Hematopoietic multipotent progenitor cell treated with erythropoietin and hydrocortisone succinate and interleukin-3 and kit ligand, for 8 days (in vitro differentiated cells): ENCODE measurements at regions not wholly inside any gene's neighbourhood (a gene's known extent, or its start where the extent isn't known, plus 50 kb on each side); places are given as distances from the start of the nearest gene placed in this dataset.
"Not testable (repeated sequence)": the region's sequence is repeated elsewhere in the genome, so short reads cannot be mapped to it uniquely, and the experiment has no call there.

Experiments
- DNase-seq: peaks from one replicate; pipeline ENCODE4 v3.0.0-alpha.2; 2015

GRCh38 chr4:148730082-148730640 lies 287.9 kb upstream of the NR3C2 start:
- DNase-seq = no peak

DNA sequence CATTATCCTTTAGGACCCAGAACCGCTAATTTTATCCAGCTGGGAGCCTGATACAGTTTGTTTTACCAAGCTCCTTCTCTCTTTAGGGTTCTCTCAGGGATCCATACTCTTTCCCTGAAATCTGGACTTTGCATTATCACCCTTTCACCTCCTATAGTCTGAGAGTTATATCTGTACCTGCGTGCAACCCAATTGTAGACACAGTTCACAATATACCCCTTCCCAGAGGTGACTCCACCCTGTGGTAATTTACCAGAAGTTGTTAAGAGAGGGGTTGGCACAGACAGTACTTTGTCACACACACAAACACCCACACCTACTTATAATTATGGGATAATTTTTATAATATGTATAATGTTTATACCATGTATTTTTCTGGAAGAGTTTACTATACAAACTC lies 275.8 kb upstream of the NR3C2 start:
- no peak for DNase-seq

DNA sequence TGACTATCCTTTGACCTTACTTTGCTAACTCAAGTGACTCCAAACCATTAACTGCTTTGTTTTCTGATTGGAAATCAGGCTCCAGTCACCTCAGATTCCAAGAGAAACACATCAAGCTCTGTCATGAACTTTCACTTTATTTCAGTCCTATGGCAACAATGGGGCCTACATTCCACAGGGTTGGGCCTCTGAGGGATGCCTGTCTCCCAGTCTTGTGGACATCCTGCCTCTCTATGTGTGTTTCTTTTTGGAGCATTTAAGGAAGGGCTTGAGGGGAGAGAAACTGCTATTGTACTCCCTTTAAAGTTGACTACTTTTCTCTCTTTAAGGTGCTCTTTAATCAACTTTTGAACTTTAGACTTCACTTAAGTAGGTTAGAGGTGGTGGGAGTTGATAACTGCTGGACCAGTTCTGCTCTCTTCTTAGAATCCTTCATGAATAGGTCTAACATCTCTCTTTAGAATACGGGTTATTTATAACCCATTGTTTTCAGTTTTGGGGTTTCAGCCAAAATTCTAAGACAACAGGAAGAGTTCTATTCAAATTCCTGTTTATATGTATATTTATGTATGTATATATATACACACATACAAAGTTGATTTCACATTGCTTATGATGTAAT lies 274.3 kb upstream of the NR3C2 start:
- no peak for DNase-seq

GRCh38 chr4:148704291-148704690 lies 262.1 kb upstream of the NR3C2 start:
- no peak for DNase-seq

GRCh38 chr4:148694702-148695101 lies 252.5 kb upstream of the NR3C2 start:
- DNase-seq = no peak

GRCh38 chr4:148693913-148694649 lies 251.9 kb upstream of the NR3C2 start:
- DNase-seq = no peak

DNA sequence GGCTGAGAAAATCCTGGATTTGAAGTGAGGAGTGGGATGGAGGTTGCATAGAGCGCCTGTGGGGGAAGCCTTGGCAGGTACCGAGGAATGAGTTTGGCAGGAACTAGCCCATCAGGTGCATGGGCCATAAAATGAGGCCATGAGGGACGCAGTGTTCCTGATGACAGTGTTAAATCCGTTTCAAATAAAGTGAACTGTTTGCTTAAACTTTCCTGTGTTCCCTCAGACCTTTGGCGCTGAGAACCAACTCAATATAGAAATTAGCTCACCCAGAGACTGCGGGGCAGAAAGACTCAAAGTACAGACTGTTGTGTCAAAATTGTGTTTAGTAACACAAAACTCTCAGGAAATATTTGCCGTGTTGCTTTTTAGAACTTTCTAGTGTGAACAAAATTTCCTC lies 250.0 kb upstream of the NR3C2 start:
- DNase-seq = no peak

GRCh38 chr4:148686449-148686848 lies 244.2 kb upstream of the NR3C2 start:
- no peak for DNase-seq

GRCh38 chr4:148684638-148685037 lies 242.4 kb upstream of the NR3C2 start:
- no peak for DNase-seq

DNA sequence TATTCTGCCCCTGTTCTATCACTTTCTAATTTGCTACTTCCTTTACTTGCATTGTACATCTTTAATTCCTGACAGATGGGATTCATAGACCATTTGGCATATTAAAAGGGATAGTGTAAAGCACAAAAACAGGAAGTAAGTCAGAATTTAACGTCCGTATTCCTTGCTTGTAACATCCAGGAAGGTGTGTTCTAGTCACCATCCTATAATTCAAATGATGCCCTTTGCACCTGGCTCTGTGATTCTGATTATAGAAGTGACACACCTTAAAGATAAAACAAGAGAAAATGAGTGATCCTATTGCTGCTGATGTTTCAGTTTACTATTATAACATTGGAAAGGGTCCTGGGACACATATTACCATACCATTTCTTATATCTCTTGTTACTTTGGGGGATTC lies 238.7 kb upstream of the NR3C2 start:
- no peak for DNase-seq

- no peak for DNase-seq
These were observed 234.1 kb upstream of the NR3C2 start for GRCh38 chr4:148676344-148676743.

DNA sequence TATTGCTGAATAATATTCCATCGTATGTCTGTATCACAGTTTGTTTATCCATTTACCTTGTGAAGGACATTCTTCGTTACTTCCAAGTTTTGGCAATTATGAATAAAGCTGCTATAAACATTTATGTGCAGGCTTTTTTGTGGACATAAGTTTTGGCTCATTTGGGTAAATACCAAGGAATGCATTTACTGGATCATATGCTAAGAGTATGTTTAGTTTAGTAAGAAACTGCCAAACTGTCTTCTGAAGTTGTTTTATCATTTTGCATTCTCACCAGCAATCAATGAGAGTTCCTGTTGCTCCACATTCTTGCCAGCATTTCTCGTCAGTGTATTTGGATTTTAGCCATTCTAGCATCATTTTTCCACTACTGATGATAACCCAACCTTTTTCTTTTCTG lies 232.7 kb upstream of the NR3C2 start:
- no peak for DNase-seq

DNA sequence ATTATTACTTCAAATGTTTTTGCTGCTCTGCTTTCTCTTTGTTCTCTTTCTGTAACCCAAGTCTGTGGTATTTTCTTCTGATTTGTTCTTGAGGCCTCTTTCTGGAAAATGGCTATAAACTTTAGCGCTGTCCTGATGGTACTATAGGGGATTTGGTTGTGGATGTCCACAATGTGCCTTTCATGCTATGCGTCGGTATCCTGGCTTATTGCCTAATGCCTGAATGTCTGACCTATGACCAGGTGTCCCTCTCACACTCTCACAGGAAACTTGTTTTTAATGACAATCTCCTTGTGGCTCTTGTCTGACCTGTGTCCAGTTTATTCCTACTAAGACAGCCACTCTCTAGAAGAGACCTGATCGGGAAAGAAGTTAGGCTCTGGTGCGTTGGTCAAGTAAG lies 222.4 kb upstream of the NR3C2 start:
- no peak for DNase-seq

DNA sequence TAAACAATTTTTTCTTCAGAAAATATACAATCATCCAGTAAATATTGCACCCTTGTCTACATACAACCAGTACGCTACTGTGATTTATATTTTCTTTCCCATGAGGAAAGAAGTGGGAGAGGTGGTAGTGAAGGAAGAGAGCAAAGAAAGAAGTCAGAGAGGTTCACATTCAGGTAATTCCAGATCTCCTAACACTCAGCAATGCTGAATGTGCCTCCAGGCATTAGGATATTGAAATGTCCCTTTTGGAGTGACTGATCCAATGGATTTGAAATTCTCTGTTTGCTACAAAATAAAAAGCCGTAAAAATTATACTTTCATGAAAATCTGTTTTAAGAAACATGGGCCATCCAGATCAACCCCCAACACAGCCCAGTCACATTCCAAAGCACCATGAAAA lies 211.9 kb upstream of the NR3C2 start:
- no peak for DNase-seq

DNA sequence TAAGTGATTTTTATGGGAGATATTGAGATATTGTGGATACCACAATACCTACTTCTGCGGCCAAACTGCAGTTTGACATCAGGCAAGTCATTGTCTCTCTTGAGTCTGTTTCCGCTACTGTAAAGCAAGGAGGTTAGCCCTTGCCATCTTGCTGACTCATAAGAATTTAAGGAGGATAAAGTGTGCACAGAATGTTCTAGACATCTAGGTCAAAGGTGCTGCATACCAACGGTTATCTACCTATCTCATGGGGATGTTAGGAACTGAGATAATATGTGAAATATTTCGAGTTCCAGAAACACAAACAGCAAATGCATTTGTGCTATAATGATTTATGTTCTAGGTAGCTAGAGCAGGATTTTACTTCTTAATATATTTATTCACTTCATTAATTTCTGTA lies 211.5 kb upstream of the NR3C2 start:
- no peak for DNase-seq

DNA sequence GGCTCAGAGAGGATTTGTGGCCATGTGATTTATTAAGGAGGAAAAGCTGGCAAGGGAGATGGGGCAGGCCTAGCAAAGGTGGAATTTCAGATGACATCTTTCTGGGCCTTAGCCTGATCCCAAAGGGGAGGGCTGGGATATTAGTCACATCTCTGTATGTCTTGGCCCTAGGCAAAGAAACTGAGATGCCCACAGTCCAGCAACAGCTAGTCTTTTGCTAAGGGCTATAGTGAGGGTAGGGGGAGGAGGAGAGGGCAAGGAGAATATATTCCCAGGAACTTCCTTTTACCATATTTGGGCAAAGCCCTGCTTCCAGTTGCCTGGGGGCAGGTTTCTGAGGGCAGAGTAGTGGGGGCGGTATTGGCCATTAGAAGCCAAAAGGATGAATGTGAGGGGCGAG lies 209.8 kb upstream of the NR3C2 start:
- no peak for DNase-seq

DNA sequence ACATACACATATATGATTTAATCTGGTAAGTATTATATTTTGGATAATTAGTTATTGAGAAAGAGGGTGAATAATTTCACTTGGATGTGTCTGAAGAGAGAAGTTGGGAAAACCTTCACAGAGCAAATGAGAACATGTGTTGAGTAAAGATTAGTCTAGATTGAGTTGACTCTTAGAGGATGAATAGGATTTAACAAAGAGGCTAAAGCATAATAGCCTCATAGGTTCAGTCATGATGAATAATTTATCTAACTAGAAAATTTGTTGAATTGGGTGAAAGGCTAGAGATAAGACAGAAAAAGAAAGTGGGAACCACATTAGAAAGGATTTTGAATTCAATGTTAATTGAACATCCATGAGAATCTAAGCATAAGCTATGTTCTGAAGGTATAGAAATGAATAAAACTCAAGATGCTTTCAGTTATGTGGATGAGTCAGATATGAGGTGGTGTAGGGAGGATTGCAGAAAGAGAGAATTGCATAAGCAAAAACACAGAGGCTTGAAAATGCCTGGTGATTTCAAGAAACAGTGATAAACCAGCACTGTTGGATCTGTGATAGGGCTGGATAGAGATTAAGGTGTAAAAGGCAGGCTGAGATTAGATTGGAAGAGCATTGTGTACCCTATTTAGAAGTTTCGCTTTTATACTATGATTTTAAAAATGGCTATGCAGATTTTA lies 207.6 kb upstream of the NR3C2 start:
- no peak for DNase-seq

- no peak for DNase-seq
These were observed 201.6 kb upstream of the NR3C2 start for GRCh38 chr4:148643851-148644250.

GRCh38 chr4:148642907-148643306 lies 200.7 kb upstream of the NR3C2 start:
- DNase-seq = no peak

DNA sequence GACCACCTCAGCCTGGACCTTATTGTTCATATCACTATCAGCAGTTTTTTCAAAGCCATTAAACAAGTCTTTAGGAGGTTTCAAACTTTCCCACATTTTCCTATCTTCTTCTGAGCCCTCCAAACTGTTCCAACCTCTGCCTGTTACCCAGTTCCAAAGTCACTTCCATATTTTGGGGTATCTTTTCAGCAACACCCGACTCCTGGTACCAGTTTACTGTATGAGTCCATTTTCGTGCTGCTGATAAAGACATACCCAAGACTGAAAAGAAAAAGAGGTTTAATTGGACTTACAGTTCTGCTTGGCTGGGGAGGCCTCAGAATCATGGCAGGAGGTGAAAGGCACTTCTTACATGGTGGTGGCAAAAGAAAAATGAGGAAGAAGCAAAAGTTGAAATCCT lies 195.9 kb upstream of the NR3C2 start:
- not testable (repeated sequence) for DNase-seq

GRCh38 chr4:148637453-148637852 lies 195.2 kb upstream of the NR3C2 start:
- DNase-seq = not testable (repeated sequence)

- no peak for DNase-seq
These were observed 192.3 kb upstream of the NR3C2 start for GRCh38 chr4:148634476-148634875.

- no peak for DNase-seq
These were observed 191.5 kb upstream of the NR3C2 start for GRCh38 chr4:148633720-148634119.

DNA sequence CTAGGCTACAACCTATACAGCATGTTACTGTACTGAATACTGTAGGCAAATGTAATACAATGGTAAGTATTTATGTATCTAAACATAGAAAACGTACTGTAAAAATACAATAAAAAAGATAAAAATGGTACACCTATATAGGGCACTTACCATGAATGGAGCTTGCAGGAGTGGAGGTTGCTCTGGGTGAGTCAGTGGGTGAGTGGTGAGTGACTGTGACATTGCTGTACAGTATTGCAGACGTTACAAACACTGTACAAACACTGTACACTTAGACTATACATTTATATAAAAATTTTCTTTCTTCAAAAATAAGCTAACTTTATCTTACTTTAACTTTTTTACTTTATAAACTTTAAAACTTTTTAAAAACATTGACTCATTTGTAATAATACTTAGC lies 190.3 kb upstream of the NR3C2 start:
- no peak for DNase-seq
